ENCODE measurements at regions not wholly inside any gene's neighbourhood (a gene's known extent, or its start where the extent isn't known, plus 50 kb on each side); places are given as distances from the start of the nearest gene placed in this dataset.

DNA sequence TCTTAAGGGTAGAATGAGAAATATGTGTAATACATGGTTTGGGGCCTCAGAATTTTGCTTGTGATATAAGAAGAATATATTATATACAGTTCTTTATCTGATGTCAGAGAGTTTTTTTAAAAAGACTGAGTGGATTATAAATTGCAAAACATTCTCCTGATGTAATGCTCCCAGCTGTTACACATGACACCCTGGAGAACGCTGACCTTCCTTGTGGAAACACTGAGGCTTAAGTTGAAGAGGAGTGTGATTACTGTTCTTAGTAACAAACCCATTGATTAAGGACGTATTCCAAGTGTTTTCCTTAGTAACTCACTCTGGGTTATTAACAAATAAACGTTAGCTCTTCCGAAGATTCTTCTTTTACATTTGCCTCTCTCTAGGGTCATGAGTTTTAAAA lies 1069.3 kb upstream of the CNTNAP5 start:
- no peak for DNase-seq

DNA sequence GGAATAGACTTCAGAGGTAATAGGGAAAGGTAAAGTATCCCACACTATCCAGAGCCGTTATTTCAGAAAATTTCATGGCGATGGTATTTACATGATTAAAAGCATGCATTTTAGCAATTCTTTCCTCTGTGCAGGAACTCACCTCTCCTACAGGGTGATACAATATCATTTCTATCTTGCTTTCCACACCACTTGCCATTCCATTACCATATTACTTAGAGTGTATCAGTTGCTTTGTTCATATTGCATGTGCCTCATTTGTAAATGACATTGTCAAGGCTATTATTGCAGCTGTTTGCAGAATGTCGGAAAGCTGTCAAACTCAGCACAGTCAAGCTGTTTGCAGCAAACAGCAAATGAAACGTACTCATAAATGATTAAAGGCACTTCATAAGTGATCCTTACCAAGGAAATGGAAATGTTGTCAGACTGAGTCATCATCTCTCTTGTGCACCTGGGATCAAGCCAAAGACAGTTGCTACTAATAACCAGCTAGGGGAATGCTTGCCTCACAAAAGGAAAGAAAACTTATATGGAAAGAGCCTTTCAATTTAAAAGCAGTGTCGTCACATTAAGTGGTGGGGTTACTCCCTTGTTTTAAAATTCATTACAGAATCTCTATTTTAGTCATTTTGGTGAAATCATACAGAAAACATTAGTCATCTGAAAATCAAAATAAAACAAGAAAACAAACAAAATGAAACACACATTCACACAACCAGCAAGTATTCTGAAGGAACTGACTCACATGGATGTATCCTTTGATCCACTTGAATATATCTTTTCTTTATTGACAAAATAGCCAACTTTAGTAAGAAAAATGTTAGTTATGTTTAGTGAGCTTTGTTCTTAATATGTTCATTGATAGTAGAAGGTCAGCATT lies 1064.1 kb upstream of the CNTNAP5 start:
- DNase-seq: peak; percentile 7

DNA sequence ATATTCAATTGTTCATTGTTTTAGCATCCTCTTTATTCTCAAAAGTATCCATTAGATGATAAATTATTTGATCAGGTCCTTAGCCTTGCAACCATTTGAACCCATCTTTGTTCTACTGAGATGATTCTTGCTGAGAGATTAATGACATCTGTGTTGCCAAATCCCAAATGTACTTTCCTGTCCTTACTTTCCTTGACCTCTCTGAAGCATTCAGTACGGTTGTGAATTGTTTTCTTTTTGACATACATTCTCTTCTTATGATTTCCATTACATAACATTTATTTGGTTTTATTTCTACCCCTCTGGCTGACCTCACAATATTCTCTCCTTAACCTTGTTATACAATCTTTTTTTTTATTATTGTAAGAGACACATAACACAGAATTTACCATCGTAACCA lies 1058.6 kb upstream of the CNTNAP5 start:
- DNase-seq: no peak

DNA sequence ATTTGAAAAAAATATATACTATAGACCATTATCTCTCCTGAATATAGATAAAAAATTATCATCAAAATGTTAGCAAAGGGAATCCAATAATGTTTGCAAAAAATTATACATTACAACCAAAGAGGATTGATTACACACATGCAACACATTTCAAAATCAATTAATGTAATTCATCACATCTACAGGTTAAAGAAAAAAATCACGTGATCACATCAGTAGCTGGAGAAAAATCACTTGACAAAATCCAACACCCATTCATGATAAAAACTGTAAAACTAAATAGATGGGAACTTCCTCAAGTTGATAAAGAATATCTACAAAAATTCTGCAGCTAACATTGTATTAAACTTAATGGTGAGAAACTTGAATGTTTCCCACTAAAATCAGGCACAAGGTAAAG lies 1047.5 kb upstream of the CNTNAP5 start:
- DNase-seq: no peak

DNA sequence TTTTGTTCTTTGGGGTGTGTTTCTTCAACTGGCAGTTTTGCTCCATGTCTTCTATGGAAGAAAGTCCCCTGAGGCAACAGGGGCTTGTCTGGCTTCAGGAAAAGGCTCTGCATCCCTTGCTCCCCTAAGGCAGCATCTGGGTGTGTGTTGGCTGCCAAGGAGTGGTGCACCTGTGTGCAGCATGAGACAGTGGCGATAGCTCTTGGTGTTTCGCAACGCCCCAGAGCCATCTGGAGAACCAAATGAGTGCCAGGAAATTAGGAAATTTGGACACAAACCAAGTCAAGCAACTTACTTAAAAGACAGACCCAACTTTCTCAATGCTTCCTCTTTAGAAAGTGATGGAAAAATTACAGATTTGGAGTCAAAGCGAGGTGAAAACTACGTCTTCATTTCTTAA lies 1044.4 kb upstream of the CNTNAP5 start:
- DNase-seq: no peak

DNA sequence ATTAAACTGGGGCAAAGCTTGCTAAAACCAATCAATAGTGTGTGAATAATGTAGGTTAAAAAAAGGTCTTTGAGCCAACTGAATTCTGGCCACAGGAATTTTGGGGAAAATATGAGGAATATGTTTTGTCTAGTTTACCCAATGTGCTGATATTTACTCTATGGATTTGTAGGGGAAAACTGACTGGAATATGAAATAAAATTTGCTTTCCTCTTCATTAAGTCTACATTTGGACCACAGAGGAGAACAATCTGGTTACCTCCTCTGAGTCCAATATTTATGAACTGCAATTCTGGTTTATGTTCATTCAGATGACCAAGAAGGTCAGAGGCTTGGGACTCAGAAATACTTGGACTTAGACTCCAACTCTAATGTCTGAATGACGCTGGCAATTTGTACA lies 1042.2 kb upstream of the CNTNAP5 start:
- DNase-seq: no peak

DNA sequence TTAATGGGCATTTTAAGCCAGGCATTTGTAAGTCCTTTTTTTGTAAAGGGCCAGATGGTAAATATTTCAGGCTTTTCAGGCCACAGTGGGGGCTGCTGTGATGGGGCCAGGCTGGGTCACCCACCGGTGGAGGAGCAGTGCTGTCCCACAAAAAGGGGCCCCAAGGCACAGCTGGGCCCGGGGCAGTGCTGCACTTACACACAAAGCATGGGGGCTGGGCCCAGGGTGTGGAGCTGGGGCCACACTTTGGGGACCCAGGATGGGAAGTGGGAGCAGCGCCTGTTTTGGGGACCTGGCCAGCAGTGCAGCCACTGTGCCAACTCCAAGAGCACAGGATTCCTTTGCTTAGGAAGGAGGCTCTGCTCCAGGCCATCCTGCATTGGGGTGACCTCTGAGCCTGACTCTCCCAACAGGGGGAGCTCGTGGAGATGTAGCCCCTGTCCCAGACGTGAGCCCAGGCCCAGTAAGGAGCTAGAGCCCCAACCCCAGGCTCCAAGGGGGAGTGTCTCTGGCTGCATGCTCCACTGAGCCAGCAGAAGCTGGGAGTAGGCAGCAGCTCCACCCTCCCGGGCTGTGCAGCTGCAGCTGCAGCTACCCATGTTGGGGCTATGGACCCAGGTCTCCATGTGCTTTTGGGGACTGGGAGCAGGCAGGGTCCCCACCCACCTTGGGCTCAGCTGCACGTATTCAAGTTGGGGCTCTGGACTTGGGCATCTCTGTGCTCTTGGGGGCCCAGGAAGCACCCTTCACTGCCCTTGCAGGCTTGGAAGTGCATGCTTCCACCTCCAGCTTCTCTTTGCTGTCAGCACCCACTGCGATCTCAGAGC lies 1036.5 kb upstream of the CNTNAP5 start:
- DNase-seq: no peak

DNA sequence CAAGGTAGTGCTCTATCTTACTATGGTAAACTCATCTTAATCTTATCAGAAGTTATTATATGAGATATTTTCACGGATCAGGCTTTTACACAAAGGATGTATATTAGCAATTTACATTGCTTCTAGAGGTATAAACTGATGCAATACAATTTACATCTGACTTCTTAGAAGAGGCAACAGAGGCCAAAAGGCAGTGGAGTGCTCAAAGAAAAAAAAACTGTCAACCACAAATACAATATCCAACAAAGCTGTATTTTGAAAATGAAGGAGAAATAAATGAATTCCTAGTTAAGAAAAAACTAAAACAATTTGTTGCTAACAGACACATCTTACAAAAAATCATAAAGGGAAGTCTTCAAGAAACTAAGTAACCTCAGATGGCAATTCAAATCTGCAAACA lies 1031.5 kb upstream of the CNTNAP5 start:
- no peak for DNase-seq

DNA sequence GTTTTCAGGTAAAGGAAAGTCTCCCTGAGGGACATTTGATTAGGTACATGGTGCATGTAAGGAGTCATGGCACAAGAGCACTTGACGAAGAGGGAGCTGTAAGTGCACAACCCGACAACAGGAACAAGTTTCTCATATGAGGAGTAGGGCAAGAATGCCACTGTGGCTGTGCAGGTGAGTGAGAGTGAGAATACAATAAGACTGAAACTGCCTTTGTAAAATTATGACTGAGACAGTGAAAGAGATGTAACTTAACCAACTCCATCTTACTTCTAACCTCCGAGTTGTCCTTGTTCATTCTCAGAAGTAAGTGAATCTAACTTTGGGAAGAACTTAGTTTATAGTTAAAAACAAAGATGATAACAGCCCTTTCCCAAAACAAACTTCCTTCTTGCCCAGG lies 1025.8 kb upstream of the CNTNAP5 start:
- no peak for DNase-seq

DNA sequence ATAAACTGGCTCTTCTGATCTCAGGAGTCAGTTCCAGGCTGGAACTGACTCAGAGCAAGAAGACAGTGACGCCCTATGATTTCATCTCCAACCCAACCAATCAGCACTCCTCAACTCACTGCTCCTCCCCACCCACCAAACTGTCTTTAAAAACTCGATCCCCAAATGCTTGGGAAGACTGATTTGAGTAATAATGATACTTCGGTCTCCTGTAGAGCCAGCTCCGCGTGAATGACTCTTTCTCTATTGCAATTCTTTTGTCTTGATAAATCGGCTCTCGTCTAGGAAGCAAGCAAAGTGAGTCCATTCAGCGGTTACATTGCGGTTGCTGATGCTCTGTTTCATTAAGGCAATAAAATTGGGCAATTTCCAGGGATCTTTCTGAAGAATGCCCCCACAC lies 1025.3 kb upstream of the CNTNAP5 start:
- DNase-seq: no peak

DNA sequence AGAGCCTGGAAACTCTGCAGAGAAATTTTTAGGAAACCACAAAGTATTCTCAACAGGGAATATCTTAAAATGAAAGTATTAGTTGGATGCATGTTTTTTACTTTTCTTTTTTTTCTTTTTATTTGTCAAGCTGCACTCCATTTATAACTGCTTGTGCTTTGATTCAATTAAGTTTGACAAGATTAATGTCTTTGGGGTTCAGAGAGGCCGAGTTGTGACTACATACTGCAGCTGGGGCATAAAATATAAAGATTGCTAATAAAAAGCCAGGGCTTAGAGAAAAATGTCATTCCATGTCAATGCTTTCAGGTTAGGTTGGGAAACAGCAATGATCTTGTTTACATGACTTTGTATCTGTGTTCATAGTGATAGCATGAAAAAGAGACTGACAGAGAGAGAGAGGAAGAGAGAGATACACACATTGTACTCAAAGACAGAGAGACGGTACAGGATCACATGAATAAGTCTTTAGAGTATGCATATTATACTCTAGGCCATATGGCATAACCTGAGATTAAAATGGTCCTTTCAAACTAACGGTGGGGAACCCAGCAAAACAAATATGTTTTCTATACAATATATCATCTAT lies 1022.3 kb upstream of the CNTNAP5 start:
- DNase-seq: no peak

DNA sequence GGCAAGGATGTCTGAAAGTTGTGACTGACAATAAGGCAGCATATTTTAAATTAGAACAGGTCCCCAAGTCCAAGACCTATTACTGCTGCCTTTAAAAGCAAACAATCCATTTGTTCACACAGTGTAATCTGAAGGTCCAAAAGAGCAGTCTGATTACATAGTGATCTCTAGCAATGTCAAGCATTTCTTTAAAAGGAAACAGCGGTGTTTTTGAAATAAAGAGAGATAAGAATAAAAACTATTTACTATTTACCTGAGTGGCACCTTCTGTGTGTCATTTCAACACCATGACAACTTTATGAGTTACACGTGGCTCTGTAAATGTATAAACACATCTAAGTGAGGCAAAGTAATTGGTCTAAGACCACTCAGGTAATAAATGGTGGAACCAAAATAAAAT lies 1009.9 kb upstream of the CNTNAP5 start:
- no peak for DNase-seq

DNA sequence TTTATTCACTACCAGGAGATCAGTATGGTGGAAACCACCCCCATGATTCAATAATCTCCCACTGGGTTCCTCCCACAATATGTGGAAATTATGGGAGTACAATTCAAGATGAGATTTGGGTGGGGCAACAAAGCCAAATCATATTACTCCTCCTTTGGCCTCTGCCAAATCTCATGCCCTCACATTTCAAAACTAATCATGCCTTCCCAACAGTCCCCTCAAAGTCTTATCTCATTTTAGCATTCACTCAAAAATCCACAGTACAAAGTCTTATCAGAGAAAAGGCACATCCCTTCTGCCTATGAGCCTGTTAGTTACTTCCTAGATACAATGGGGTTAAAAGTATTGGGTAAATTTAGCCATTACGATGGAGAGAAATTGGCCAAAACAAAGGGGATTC lies 989.5 kb upstream of the CNTNAP5 start:
- no peak for DNase-seq

DNA sequence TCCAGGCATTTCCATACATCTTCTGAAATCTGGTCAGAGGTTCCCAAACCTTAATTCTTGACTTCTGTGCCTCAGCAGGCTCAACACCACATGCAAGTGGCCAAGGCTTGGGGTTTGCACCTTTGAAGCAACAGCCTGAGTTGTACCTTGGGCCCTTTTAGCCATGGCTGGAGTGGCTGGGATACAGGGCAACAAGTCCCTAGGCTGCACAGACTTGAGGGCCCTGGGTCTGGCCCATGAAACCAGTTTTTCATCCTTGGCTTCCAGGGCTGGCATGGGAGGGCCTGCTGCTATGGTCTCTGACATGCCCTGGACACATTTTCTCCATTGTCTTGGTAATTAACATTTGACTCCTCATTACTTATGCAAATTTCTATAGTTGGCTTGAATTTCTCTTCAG lies 988.8 kb upstream of the CNTNAP5 start:
- DNase-seq: no peak

DNA sequence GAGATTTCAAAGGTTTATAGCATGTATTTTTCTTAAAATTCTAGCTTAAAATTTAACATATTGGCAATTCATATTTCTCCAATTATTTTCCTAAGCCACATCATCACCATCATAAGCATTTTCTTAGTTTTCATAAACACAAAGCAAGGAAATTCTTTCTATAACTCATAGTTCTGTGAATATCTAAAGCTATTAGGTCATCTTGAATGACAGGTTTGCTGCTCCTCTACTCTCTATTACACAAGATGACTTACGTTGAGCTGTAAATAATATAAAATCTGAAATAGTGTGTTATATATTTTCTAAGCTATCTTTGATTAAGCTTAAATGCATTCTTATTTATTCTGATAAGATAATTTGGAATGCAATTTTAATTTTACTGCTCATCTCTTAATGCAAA lies 984.6 kb upstream of the CNTNAP5 start:
- DNase-seq: no peak

DNA sequence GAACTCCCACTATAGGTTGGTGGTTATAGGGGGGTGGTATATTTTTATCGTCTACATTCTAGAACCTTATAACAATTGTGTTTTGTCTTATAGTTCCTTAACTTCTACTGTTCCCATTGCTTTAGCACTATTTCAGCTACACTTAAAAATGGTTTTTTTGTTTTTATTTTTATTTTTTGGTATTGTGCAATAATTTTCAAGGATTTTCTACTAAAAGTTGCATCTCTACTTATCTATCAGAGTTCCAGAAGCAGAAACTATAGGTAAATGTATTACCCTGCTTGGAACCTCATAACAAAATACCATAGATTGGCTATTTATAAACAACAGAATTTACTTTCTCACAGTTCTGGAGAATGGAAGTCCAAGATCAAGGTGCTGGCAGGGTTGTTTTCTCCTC lies 981.6 kb upstream of the CNTNAP5 start:
- DNase-seq: no peak

DNA sequence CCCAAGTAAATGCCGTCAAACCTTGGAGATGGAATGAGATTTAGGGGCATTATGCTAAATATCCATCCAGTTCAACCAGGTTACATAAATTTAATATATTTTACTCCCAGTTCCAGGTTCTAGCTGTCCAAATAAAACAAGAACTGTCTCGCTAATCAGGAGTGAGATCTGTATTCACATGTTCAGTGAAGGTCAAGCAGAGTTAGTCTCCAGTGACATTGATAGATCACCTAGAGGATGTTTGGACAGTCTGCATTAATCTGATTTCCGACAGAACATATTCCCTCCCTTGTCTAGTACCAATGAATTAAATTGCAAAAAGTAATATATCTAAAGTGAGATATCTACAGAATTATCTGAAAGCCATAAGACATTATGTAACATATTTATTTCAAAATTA lies 979.4 kb upstream of the CNTNAP5 start:
- DNase-seq: no peak

DNA sequence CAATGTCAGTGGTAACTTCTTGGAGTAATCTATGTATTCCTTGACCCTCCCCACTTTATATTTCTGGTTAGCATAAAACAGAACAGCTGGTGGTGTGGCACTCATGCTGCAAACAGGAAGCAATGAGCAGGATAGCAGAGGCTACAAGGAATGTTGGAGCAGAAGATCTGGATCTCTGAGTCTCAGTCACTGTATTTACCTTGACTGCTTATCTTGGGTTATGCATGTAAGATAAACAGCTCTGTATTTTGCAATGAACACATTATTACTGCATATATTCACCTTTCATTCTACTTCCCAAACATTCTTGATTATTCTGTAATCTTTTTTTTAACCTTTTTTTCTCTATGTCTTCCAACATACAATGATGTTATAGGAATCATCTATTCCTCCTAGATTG lies 977.9 kb upstream of the CNTNAP5 start:
- DNase-seq: no peak

DNA sequence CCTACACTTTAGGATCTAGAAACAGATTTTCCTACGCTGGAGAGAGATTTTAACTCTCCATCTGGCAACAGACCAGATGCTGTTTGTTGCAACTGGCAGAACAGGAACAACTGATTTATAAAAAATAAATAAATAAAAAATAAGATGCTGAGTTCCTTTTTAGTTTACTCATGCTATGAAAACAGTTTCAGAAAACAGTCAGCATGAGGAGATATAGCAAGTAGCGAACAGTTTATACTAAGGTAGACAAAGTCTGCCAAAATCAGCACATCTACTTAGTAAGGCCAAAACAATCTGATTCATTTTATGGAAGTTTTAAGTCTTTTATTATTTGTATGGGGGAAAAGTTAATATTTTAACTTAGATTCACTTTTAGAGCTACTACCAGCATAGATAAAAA lies 974.0 kb upstream of the CNTNAP5 start:
- no peak for DNase-seq

DNA sequence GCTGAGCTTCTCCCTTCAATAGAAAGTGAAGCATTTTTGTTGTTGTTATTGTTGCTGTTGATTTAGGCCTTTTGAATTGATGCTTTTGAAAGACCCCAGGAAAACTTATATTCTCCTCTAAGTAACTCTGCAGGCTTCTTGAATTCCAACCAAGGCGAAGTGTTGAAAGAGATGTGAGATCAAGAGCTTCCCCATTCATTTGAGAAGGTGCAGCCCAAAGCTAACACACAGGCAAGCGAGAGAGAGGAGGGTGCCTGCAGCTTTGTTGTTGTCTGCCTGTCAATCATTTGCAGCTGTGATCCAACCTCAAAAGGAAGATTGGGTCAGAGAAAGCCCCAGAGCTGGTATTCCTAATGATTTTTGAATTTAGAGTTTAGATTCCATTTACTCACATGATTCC lies 963.6 kb upstream of the CNTNAP5 start:
- no peak for DNase-seq

DNA sequence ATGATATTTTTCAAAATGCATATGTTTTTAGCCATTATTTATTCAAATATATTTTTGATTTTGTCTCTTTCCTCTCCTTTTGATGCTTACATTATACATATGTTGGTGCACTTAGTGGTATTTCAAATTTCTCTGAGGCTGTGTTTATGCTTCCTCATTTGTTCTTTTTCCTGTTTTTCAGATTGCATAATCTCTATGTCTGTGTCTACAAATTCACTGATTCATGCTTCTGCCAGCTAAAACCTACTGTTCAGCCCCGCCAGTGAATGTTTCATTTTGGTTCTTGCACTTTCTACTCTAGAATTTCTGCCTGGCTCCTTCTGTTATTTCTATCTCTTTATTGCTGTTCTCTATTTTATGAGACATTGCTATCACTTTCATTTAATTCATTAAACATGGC lies 951.7 kb upstream of the CNTNAP5 start:
- DNase-seq: no peak

DNA sequence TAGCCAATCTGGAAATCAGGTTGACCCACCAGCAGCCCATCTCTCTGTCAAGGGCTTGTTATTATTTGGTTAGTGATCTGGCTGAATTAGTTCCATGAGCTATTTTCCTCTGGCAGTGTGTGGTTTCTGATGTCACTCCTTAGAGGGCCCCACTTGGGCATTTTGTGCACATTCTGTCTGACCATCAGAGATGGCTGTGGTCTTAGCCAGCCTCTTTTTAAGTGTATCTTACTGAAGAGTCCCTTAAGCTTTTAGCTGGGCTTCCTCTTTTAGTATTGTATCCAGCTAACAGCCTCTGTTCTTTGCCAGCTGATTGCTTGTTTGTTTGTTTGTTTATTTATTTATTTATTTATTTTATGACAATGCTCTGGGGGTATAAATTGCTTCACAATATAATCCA lies 951.1 kb upstream of the CNTNAP5 start:
- DNase-seq: no peak

DNA sequence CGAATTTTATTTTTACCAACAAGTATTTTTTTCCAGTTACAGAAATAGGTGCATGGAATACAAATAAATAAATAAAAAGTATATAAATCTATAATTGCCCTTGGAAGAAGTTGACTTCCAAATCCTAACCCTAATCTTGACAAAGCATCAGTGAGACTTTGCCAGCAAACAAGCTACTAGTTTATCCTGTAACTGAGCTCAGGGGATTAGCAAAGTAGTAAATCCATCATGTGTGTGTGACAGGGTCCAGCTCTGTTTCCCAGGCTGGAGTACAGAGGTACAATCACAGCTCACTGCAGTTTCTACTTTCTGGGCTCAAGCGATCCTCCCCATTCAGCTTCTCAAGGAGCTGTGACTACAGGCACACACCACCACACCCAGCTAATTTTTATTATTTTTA lies 948.0 kb upstream of the CNTNAP5 start:
- DNase-seq: no peak

DNA sequence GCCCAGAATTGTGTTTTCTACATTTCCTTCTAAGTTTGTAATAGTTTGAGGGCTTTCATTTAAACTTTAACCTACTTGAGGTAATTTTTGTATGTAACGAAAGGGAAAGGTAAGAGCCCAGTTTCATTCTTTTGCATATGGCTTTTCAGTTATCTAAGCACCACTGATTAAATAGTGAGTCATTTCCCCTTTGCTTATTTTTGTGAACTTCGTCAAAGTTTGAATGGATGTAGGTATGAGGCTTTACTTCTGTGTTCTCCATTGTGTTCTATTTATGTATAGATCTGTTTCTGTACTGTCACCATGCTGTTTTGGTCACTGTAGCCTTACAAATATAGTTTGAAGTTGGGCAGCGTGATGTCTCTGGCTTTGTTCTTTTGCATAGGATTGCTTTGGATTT lies 944.8 kb upstream of the CNTNAP5 start:
- DNase-seq: no peak
